HuH-7.5 (cell line): ENCODE measurements at regions not wholly inside any gene's neighbourhood (a gene's known extent, or its start where the extent isn't known, plus 50 kb on each side); places are given as distances from the start of the nearest gene placed in this dataset.
A peak's percentile ranks its signal among the peaks of the same experiment; 100 is the strongest.
"Not testable (repeated sequence)": the region's sequence is repeated elsewhere in the genome, so short reads cannot be mapped to it uniquely, and the experiment has no call there.

ENCODE experiments used
- DNase-seq: peaks from one replicate; pipeline ENCODE4 v3.0.0; 2011; ENCODE audit warnings: low spot score

DNA sequence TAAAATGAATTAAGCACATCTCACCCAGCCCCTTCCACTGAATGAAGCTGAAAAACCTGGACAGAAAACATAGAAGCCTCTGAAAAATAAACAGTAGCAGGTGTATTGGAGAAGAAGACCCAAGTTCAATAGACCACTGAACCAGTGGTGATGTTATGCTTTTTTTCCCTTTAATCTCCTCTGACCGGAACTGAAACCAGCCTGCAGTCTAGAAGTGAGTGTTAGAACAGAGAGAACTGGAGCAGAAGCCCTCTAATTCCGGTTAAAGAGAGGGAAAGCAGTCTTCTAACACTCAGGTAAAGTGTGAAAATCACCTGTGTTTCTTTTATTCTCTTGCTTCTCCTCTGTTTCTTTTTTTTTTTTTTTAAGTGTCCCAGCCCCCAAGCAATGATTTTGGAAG lies 83.5 kb upstream of the CCL21 start:
- no peak for DNase-seq

- DNase-seq, result no peak
Observed at GRCh38 chr9:34783951-34784487, 74.1 kb upstream of the CCL21 start.

DNA sequence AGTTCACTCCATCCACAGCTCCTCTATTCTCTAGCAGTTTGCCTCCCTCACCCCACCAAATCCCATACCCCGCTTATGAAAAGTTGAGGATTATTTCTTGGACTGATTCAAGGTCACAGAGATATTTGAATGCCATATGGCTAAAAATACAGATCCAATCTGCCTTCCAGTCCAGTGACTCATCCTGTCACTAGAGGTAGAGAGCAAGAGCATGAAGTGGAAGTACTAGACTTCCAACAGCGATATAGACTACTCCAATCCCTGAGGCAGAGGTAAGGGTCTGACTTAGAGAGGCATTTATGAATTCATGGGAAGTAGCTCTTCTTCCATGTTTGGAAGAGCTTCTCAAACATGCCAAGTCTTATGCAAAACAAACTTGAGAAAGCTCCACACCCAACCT lies 72.4 kb upstream of the CCL21 start:
- DNase-seq, result no peak

GRCh38 chr9:34777666-34778065 lies 67.7 kb upstream of the CCL21 start:
- DNase-seq, result no peak

- no peak for DNase-seq
Observed at GRCh38 chr9:34773955-34774354, 64.0 kb upstream of the CCL21 start.

DNA sequence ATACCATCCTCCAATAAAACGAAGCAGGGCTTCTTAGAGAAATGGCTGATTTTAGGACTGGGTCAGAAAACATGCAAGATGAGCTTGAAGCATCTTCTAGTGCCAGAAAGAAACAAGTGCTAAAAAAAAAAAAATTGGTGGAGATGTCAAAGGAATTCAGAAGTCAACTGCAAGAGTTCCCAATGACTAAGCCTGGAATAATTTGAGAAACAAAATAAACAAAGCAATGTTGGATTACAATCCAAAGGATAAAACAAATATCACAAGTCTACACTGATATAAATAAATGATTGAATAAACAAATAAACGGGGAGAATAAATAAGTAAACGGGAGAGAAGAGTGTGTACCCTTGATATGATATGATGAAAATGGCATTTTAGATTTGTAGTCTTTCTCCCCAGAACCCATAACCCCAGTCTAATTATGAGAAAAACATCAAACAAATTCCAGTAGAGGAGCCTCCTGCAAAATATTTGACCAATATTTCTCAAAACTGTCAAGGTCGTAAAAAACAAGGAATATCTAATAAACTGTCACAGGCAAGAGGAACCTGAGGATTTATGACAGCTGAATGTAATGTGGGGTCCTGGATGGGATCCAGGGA lies 63.5 kb upstream of the CCL21 start:
- no peak for DNase-seq

DNA sequence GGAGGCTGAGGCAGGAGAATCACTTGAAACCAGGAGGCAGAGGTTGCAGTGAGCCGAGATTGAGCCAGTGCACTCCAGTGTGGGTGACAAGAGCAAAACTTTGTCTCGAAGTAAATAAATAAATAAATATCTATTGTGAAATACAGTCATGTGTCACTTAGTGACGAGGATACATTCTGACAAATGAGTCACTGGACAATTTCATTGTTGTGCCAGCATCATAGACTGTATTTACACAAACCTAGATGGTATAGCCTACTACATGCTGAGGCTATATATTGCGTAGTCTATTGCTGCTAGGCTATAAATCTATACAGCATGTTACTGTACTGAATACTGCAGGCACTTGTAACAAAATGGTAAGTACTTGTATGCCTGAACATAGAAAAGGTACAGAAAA lies 61.1 kb upstream of the CCL21 start:
- DNase-seq, result no peak

DNA sequence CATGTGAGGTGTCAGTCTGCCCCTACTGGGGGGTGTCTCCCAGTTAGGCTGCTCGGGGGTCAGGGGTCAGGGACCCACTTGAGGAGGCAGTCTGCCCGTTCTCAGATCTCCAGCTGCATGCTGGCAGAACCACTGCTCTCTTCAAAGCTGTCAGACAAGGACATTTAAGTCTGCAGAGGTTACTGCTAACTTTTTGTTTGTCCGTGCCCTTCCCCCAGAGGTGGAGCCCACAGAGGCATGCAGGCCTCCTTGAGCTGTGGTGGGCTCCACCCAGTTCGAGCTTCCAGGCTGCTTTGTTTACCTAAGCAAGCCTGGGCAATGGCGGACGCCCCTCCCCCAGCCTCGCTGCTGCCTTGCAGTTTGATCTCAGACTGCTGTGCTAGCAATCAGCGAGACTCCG lies 57.2 kb upstream of the CCL21 start:
- not testable (repeated sequence) for DNase-seq

DNA sequence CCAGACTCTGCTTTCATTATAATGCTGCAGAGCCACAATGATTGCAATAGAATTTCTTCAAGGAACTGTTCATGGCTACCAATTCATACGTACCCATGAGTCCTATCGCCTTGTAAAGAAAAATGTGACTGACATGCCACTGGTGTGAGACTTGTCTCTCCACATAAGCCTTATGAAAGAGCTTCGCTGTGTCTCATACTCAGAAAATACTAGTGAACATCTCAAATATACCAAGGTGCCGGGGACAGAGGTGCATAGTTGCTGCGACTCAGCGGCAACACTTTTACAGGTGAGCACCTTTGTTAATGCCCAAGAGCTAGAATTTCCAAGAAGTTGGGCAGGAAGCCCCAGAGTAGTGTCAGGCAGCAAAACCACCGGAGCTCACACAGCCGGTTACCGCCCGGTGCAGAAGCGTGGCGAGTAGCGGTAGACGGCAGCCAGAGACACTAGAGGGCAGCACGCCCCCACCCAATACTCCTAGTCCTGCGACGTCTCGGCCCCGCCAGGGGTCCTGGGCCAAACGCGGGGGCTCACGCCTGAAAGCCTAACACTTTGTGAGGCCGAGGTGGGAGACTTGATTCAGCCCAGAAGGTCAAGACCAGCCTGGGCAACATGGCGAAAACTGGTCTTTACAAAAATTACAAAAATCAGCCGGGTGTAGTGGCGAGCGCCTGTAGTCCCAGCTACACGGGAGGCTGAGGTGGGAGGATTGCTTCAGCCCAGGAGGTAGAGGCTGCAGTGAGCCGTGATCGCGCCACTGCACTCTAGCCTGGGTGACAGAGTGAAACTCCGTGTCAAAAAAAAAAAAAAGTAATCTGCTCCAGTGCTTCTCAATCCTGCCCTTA lies 50.5 kb upstream of the CCL21 start:
- DNase-seq, result peak; percentile 23
